GM18505 (cell line): ENCODE measurements at regions not wholly inside any gene's neighbourhood (a gene's known extent, or its start where the extent isn't known, plus 50 kb on each side); places are given as distances from the start of the nearest gene placed in this dataset.

Experiments used
- ATAC-seq: cut with Tn5 transposase; IDR thresholded peaks from one replicate; pipeline ENCODE4 v1.9.1; 2021; ENCODE audit not compliant: unreplicated experiment
- POLR2A ChIP-seq: IDR thresholded peaks from 4 replicates; pipeline ENCODE4 v1.6.1; 2011; ENCODE audit warnings: borderline replicate concordance; ENCODE audit not compliant: insufficient read depth, insufficient read length; ENCODE audit errors: extremely low read depth

GRCh38 chr5:92566113-92566786, 1014.8 kb downstream of the NR2F1-AS1 start:
- ATAC-seq = no peak
- TF ChIP-seq POLR2A = no peak

DNA sequence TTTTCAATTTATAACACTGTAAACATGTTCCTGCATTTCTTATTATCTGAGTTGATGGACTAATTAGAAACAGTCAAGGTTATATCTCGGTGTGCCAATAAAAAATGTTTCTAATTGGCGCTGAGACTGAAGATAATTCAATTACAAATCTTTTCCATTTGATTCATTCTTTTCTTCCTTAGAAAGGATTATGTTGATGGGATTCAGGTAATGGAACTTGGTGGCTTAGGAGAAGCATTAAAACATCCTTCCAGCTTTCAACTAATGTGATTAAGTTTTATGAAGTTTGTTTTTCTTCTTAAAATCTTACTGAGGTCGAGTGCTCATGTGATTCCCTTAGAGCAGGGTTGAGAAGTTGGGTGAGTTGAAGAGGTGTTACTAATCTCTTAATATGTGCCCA, 1015.3 kb downstream of the NR2F1-AS1 start:
- TF ChIP-seq POLR2A = no peak
- ATAC-seq = no peak

DNA sequence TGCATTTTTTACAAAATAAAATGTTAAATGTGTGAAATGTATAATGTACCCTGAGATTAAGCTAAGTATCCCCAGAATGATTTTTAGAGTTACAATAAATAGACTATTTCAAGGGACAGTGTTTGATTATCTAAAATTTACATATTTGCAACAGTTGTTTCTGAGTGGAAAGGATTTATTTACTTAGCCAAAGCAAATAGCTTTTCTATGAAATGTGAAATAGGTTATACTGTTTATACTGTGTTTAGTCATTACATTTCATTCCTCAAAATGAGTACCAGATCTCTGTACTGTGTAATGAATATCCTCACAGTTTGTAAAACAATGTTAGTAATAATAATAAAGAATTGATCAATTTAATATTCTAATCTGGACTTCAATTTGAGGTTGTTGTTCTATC, 1019.0 kb downstream of the NR2F1-AS1 start:
- TF ChIP-seq POLR2A = no peak
- no peak for ATAC-seq

DNA sequence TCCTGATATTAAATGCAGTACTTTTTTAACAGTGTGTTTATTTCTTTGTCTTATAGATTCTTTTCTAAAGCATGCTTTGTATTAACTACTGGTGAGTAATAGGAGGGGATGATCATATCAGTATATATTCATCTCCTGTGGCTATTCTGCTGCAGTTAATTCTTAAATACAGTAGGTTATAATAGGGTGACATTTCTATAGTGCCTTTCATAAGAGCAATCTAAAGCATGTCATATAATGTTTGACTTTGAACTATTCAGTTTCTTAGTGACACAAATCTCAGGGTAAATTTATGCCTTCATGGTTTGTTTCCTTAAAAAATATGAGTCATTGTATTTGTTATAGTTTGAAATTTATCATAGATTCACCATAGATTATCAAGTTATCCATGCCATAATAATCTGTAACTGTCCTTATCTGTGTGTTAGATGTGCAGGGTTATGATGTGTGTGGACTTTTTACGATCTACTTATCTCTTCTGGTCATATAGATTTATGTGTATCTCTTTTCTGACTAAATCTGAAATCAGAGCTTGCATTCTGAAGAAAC, 1019.5 kb downstream of the NR2F1-AS1 start:
- no peak for ATAC-seq
- TF ChIP-seq POLR2A = no peak

DNA sequence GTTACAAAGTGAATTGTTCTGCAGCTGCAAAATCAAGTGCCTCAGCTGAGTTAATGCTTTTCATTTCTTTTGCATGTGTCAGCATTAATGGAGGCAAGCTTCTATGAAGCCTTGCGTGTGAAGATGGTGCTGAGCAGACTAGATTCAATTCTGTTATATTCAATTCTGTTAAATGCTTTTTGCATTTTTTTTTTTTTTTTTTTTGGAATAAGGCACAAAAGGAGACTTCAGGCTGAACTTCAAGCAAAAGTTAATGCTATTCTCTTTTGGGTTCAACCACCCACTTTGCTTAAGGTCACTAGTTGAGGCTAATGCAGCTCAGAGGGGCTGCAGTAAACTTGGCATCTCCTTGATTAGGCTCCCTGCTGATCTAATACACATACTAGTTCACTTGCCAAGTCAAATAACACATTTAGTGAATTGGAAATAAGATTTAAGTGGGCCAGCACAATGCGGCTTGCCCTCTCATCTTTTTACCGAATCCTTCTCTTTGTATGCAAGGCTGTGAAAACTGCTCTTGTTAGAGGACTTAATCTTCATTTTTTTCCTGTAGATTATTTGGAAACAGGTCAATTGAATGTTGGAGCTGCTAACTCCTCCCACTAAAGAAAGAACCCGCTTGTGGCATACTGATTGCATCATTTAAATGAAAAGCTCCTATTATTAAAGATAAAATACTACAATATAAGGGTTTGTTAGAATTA, 1020.2 kb downstream of the NR2F1-AS1 start:
- no peak for ATAC-seq

GRCh38 chr5:92559781-92560180, 1021.2 kb downstream of the NR2F1-AS1 start:
- ATAC-seq = no peak
- no peak for TF ChIP-seq POLR2A

More for the DNA sequence above, 1020.2 kb downstream of the NR2F1-AS1 start:
- no peak for TF ChIP-seq POLR2A

- TF ChIP-seq POLR2A = no peak
These were observed 1021.7 kb downstream of the NR2F1-AS1 start for GRCh38 chr5:92559331-92559730.

GRCh38 chr5:92556747-92557146, 1024.3 kb downstream of the NR2F1-AS1 start:
- no peak for TF ChIP-seq POLR2A
- no peak for ATAC-seq

More at GRCh38 chr5:92559331-92559730, 1021.7 kb downstream of the NR2F1-AS1 start:
- ATAC-seq = no peak

GRCh38 chr5:92554447-92555085, 1026.5 kb downstream of the NR2F1-AS1 start:
- no peak for ATAC-seq
- no peak for TF ChIP-seq POLR2A

GRCh38 chr5:92553326-92553725, 1027.7 kb downstream of the NR2F1-AS1 start:
- ATAC-seq = no peak

GRCh38 chr5:92552206-92553160, 1028.5 kb downstream of the NR2F1-AS1 start:
- no peak for ATAC-seq
- TF ChIP-seq POLR2A = no peak

More at GRCh38 chr5:92553326-92553725, 1027.7 kb downstream of the NR2F1-AS1 start:
- TF ChIP-seq POLR2A = no peak

GRCh38 chr5:92548346-92548745, 1032.7 kb downstream of the NR2F1-AS1 start:
- ATAC-seq = no peak
- no peak for TF ChIP-seq POLR2A

DNA sequence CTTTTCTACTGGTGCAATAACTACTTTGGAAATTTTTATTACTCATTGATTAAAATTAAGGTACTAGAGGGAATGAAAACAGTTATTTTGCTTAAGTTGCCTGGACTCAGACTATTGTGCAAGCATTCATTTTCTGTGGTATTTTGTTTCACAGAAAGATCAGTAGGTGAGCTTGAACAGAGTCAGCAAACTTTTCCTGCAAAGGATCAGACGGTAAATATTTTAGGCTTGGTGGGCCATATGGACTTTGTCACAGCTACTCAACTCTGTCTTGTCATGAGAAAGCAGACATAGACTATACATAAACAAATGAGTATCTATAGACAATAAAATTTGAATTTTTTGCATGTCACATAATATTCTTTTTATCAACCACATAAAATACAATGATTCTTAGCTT, 1036.4 kb downstream of the NR2F1-AS1 start:
- TF ChIP-seq POLR2A = no peak
- ATAC-seq = no peak

GRCh38 chr5:92544036-92544435, 1037.0 kb downstream of the NR2F1-AS1 start:
- TF ChIP-seq POLR2A = no peak
- ATAC-seq = no peak
